Pancreas (tissue), 10 donors: ENCODE measurements at regions not wholly inside any gene's neighbourhood (a gene's known extent, or its start where the extent isn't known, plus 50 kb on each side); places are given as distances from the start of the nearest gene placed in this dataset.

Experiments used
- ATAC-seq, 4 donors: fragments of 200-7000 bp; cut with Tn5 transposase; one replicate each; pipeline versions ENCODE4 v1.8.0 to v1.9.1; 2020; ENCODE audit warnings: mild to moderate bottlenecking in 4 of 4, moderate library complexity in 4 of 4
- DNase-seq, 6 donors: peaks; one replicate each; pipeline ENCODE4 v3.0.0-alpha.2; 2020
- FAIRE-seq: peaks from 2 replicates; lab custom pipeline; 2012; peaks lifted over from hg19 to GRCh38; lab: Jason Lieb, UNC
- H3K27ac ChIP-seq, 4 donors: fragments of 200-600 bp; sonication (generic); 1 replicate in 3 of 4; 2 replicates in 1 of 4; pipeline versions ENCODE4 v1.5.0 to v1.8.0; 2020
- H3K27me3 ChIP-seq, 4 donors: fragments of 200-600 bp; one replicate each; pipeline ENCODE4 v1.8.0; 2021
- H3K36me3 ChIP-seq, 3 donors: fragments of 200-600 bp; sonication (generic) in 1 of 3; one replicate each; pipeline versions ENCODE4 v1.5.0 to v1.8.0; 2020 to 2021
- H3K4me1 ChIP-seq, 3 donors: fragments of 200-600 bp; one replicate each; pipeline ENCODE4 v1.8.0; 2021
- H3K4me3 ChIP-seq, 4 donors: fragments of 200-600 bp; sonication (generic) in 2 of 4; one replicate each; pipeline versions ENCODE4 v1.5.0 to v1.8.0; 2020 to 2021
- H3K9me3 ChIP-seq, 4 donors: fragments of 200-600 bp; one replicate each; pipeline ENCODE4 v1.8.0; 2021
- CTCF ChIP-seq, 4 donors: fragments of 200-600 bp; sonication (generic) in 3 of 4; IDR thresholded peaks; one replicate each; pipeline versions ENCODE4 v1.5.0 to v1.8.0; 2021; ENCODE audit warnings: antibody characterized with exemption in 4 of 4
- WGBS, 2 donors: extraction: QIAGEN DNeasy Blood & Tissue Kit; methylation state at CpG; one replicate each; pipeline ENCODE4 v1.1.7; 2013; 5-methylcytosine and 5-hydroxymethylcytosine counted together
- intact Hi-C, 3 donors: fragments of 100-400 bp; cut with DNase I; formaldehyde crosslinking; loops; one replicate each; pipeline versions ENCODE4 v1.11.1 to v1.14.2; 2022
- donor health status: healthy with polysubstance abuse.
- donor health status: DM: no; HTN: no; CAD: no; lungs with moderate emphysema.
- donor health status: DM: no; HTN: no; CAD: no.
- donor health status: control.
- donor health status: control.
- donor health status: Bipolar disorder and iron deficiency.
- donor health status: DM: yes; HTN: yes; CAD: no.
- donor health status: DM: no; HTN: no; CAD: no.
- donor health status: DM: no; HTN: no; CAD: no.
- donor health status: DM: yes; HTN: yes; CAD: no.

- Histone ChIP-seq H3K4me3 (no peak overlapping the region), H3K9me3 (no peaks in the 10 kb centered on the region), H3K27ac (no peak overlapping the region), H3K36me3 (no peaks in the 10 kb centered on the region), H3K4me1 (no peaks in the 10 kb centered on the region), H3K27me3 (no peaks in the 10 kb centered on the region)
- DNase-seq (no peak), FAIRE-seq (no peak), ATAC-seq (peak in 1 of 4 donors; percentile 20)
- WGBS, 2 donors, result 82 to 87% methylated on average over 3 of the region's 3 CpGs
- no peak for TF ChIP-seq CTCF (IDR thresholded peaks at IDR 0.05)
- intact Hi-C loops, result no loop called here
Observed at GRCh38 chr9:82168585-82168984, 180.0 kb downstream of the SPATA31D1 start.

GRCh38 chr9:82170866-82171265 lies 182.3 kb downstream of the SPATA31D1 start:
- DNase-seq (no peak), ATAC-seq (no peak), FAIRE-seq (no peak)
- no peaks in the 10 kb centered on the region for H3K36me3 ChIP-seq
- TF ChIP-seq CTCF (IDR thresholded peaks at IDR 0.05), result no peak
- WGBS, 2 donors, result 27% methylated on average over 3 of the region's 3 CpGs
- H3K9me3 ChIP-seq, result no peaks in the 10 kb centered on the region
- H3K4me1 ChIP-seq, result no peaks in the 10 kb centered on the region
- H3K4me3 ChIP-seq, result no peak overlapping the region
- intact Hi-C loops, result no loop called here
- H3K27me3 ChIP-seq, result no peaks in the 10 kb centered on the region
- H3K27ac ChIP-seq, result no peak overlapping the region

- TF ChIP-seq CTCF (IDR thresholded peaks at IDR 0.05), result no peak
- Histone ChIP-seq H3K27ac (no peak overlapping the region), H3K4me3 (no peak overlapping the region), H3K27me3 (no peaks in the 10 kb centered on the region), H3K4me1 (no peaks in the 10 kb centered on the region), H3K9me3 (no peaks in the 10 kb centered on the region), H3K36me3 (no peaks in the 10 kb centered on the region)
- DNase-seq, result no peak
- ATAC-seq, result no peak
- intact Hi-C loops, result no loop called here
- no peak for FAIRE-seq
- 76% methylated on average over 3 of the region's 3 CpGs for WGBS, 2 donors
Observed at GRCh38 chr9:82171271-82171670, 182.7 kb downstream of the SPATA31D1 start.

- no peak for ATAC-seq
- WGBS, 2 donors, result 38 to 50% methylated on average over 1 of the region's 1 CpG
- Histone ChIP-seq H3K4me3 (no peak overlapping the region), H3K27me3 (no peaks in the 10 kb centered on the region), H3K4me1 (no peaks in the 10 kb centered on the region), H3K27ac (no peak overlapping the region), H3K36me3 (no peaks in the 10 kb centered on the region), H3K9me3 (no peaks in the 10 kb centered on the region)
- intact Hi-C loops, result no loop called here
- no peak for DNase-seq
- no peak for FAIRE-seq
- TF ChIP-seq CTCF (IDR thresholded peaks at IDR 0.05), result no peak
Observed at GRCh38 chr9:82180711-82181110, 192.1 kb downstream of the SPATA31D1 start.

GRCh38 chr9:82183181-82183860 lies 194.7 kb downstream of the SPATA31D1 start:
- no peak for DNase-seq
- Histone ChIP-seq H3K4me3 (no peak overlapping the region), H3K27me3 (no peaks in the 10 kb centered on the region), H3K4me1 (no peaks in the 10 kb centered on the region), H3K9me3 (no peaks in the 10 kb centered on the region), H3K27ac (no peak overlapping the region), H3K36me3 (no peaks in the 10 kb centered on the region)
- no peak for TF ChIP-seq CTCF (IDR thresholded peaks at IDR 0.05)
- no peak for FAIRE-seq
- ATAC-seq, result no peak
- intact Hi-C loops, result no loop called here
